Panc1 (cell line): ENCODE measurements at regions not wholly inside any gene's neighbourhood (a gene's known extent, or its start where the extent isn't known, plus 50 kb on each side); places are given as distances from the start of the nearest gene placed in this dataset.
"Not testable (repeated sequence)": the region's sequence is repeated elsewhere in the genome, so short reads cannot be mapped to it uniquely, and the experiment has no call there.

Source experiments
- CTCF ChIP-seq: fragments of 450-650 bp; IDR thresholded peaks from 2 replicates; pipeline ENCODE4 v1.5.1; 2017; ENCODE audit warnings: mild to moderate bottlenecking
- POLR2AphosphoS5 ChIP-seq: IDR thresholded peaks from 2 replicates; pipeline ENCODE4 v1.6.1; 2012; ENCODE audit warnings: mild to moderate bottlenecking, low read depth, low read length, moderate library complexity
- REST ChIP-seq, 2 experiments: IDR thresholded peaks; 2 replicates each; pipeline ENCODE4 v1.6.1; 2011 to 2012; ENCODE audit warnings: low read depth in 2 of 2, control low read depth in 1 of 2, low read length in 1 of 2, mild to moderate bottlenecking in 1 of 2, moderate library complexity in 1 of 2; ENCODE audit not compliant: insufficient read depth in 1 of 2
- SIN3A ChIP-seq: IDR thresholded peaks from 2 replicates; pipeline ENCODE4 v1.6.1; 2012; ENCODE audit warnings: low read depth, mild to moderate bottlenecking, low read length, moderate library complexity, borderline replicate concordance; ENCODE audit not compliant: insufficient read depth
- TCF7L2 ChIP-seq: IDR thresholded peaks from 2 replicates; pipeline ENCODE4 v1.6.1; 2011; ENCODE audit warnings: mild to moderate bottlenecking, low read depth, low read length, inconsistent platforms

- not testable (repeated sequence) for TF ChIP-seq CTCF; POLR2AphosphoS5; REST (IDR thresholded peaks at IDR 0.05; ENCODE audit: insufficient read depth in 1 of 2, low read depth in 2 of 2, low read length in 1 of 2); SIN3A; TCF7L2
Observed at GRCh38 chr16:33027121-33027520, 166.9 kb upstream of the TP53TG3C start.
